OCI-LY1 (cell line): ENCODE measurements at regions not wholly inside any gene's neighbourhood (a gene's known extent, or its start where the extent isn't known, plus 50 kb on each side); places are given as distances from the start of the nearest gene placed in this dataset.

Source experiments
- EZH2 ChIP-seq: fragments of 200-600 bp; sonication (generic), shearing (Covaris generic); IDR thresholded peaks from 2 replicates; pipeline ENCODE4 v1.8.0; 2017; ENCODE audit warnings: borderline replicate concordance, mixed run types, mild to moderate bottlenecking, antibody characterized with exemption, low read length, moderate library complexity, mixed read lengths
- TF ChIP-seq, protein P1 (sequence below): fragments of 200-600 bp; sonication (generic), shearing (Covaris generic); IDR thresholded peaks from 2 replicates; pipeline ENCODE4 v1.5.1; 2017; ENCODE audit warnings: mild to moderate bottlenecking, antibody characterized with exemption, low read length, moderate library complexity, mixed read lengths

DNA sequence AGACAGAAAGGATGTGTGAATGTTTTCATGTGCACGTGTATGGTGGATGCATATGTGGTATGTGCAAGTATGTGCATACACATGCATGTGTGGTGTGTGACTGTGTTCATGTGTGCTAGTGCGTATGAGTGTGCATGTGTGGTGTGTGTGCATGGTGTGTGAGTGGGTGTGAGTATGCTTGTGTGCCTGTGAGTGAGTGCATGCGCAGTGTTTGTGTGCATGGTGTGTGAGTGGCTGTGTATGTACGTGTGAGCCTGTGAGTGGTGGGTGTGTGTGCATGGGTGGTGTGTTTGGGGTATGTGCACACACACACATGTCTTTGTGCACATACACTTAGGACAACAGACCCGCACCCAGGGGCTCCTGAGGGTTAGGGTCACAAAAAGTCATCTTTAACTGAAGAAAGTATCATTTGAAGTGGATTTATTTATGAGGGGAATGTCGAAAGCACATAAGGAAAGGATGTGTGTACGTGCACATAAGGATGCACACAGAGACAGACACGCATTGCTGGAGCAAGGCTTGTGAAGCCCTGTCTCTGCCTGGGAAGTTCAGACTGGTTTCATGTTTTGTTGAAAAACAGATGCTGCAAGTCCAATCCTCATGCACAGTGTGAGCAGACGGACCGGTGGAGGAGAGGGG lies 237.0 kb downstream of the SYK start:
- TF ChIP-seq, protein P1, sequence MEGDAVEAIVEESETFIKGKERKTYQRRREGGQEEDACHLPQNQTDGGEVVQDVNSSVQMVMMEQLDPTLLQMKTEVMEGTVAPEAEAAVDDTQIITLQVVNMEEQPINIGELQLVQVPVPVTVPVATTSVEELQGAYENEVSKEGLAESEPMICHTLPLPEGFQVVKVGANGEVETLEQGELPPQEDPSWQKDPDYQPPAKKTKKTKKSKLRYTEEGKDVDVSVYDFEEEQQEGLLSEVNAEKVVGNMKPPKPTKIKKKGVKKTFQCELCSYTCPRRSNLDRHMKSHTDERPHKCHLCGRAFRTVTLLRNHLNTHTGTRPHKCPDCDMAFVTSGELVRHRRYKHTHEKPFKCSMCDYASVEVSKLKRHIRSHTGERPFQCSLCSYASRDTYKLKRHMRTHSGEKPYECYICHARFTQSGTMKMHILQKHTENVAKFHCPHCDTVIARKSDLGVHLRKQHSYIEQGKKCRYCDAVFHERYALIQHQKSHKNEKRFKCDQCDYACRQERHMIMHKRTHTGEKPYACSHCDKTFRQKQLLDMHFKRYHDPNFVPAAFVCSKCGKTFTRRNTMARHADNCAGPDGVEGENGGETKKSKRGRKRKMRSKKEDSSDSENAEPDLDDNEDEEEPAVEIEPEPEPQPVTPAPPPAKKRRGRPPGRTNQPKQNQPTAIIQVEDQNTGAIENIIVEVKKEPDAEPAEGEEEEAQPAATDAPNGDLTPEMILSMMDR = no peak
- TF ChIP-seq EZH2 = no peak
